HFFc6 (cell line): ENCODE measurements at regions not wholly inside any gene's neighbourhood (a gene's known extent, or its start where the extent isn't known, plus 50 kb on each side); places are given as distances from the start of the nearest gene placed in this dataset.

Experiments
- DNase-seq: peaks from one replicate; pipeline ENCODE4 v3.0.0-alpha.2; 2018
- H3K27ac Mint-ChIP-seq: 2 replicates; pipeline ENCODE4 v1.8.0; 2020; ENCODE audit warnings: mild to moderate bottlenecking, mixed read lengths
- H3K27me3 Mint-ChIP-seq: 2 replicates; pipeline ENCODE4 v1.8.0; 2021; ENCODE audit warnings: mild to moderate bottlenecking, moderate library complexity, mixed read lengths; ENCODE audit not compliant: insufficient read depth
- H3K36me3 Mint-ChIP-seq: 2 replicates; pipeline ENCODE4 v1.8.0; 2021; ENCODE audit warnings: low read depth, mixed read lengths
- H3K4me1 Mint-ChIP-seq: 2 replicates; pipeline ENCODE4 v1.8.0; 2020; ENCODE audit warnings: low read depth, mixed read lengths
- H3K4me3 Mint-ChIP-seq: 2 replicates; pipeline ENCODE4 v1.8.0; 2020; ENCODE audit warnings: mild to moderate bottlenecking, moderate library complexity, mixed read lengths
- H3K9me3 Mint-ChIP-seq: 2 replicates; pipeline ENCODE4 v1.8.0; 2020; ENCODE audit warnings: mild to moderate bottlenecking, mixed read lengths
- TF ChIP-seq, protein P1 (sequence below): fragments of 200-600 bp; sonication (generic); IDR thresholded peaks from 2 replicates; pipeline ENCODE4 v1.5.0; 2021; ENCODE audit warnings: antibody characterized with exemption, mild to moderate bottlenecking

DNA sequence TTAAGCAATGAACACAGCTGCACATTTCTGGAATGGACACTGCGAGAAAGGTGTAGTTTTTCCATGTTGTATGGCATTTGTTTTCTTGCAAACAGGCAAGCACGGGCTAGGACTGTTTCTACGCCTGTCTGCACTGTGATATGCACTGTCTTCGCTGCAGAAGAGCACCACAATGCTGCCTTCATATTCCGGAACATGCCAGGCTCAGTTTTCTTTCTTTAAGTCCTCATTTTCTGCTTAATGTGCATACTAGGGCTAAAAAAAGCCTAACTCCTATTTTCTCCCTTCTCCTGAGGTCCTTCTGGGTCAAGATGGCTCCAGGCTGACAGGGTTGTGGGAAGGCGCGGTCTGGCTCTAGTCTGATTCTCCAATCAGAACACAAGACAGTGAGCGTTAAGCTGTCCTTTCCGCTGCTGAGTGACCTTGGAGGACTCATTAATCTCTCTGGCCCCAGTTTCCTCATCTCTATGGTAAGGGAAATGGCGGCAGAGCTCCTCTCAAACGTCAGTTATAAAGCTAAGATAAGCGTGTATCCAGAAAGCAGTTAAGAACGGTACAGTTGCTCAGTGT, 379.9 kb downstream of the C6orf118 start:
- Mint-ChIP-seq H3K36me3 (no peaks in the 10 kb centered on the region), H3K4me1 (no peaks in the 10 kb centered on the region)
- TF ChIP-seq, protein P1, sequence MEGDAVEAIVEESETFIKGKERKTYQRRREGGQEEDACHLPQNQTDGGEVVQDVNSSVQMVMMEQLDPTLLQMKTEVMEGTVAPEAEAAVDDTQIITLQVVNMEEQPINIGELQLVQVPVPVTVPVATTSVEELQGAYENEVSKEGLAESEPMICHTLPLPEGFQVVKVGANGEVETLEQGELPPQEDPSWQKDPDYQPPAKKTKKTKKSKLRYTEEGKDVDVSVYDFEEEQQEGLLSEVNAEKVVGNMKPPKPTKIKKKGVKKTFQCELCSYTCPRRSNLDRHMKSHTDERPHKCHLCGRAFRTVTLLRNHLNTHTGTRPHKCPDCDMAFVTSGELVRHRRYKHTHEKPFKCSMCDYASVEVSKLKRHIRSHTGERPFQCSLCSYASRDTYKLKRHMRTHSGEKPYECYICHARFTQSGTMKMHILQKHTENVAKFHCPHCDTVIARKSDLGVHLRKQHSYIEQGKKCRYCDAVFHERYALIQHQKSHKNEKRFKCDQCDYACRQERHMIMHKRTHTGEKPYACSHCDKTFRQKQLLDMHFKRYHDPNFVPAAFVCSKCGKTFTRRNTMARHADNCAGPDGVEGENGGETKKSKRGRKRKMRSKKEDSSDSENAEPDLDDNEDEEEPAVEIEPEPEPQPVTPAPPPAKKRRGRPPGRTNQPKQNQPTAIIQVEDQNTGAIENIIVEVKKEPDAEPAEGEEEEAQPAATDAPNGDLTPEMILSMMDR, result no peak

DNA sequence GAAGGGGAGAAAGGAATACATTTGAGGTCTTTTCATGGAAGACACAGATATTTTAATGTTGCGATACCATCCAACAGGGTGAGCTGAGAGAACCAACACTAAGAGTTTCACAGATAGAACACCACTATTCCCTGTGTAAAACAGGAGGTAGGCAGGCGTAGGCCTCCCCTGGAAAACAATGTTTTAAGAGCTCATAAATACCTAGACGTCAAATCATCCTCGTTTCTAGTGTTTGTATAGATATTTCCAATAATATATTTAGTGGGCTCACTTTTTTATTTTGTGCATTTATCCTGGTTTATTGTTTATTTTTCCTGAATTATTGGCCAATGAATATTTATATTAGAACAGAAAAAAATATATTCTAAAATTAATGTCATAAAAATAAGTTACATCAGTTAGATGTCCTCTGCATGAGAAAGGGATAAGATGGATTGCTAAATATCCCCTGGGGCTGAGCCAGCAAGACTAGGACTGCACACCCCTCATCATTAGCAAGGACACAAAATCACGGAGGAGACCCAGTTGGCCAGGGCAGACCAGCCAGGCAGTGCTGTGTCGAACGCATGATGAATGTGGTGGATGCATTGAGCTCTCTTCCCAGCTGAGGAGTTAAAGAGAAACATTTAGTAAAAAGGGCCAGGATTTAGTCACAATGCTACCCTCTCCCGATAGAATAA, 380.5 kb downstream of the C6orf118 start:
- Mint-ChIP-seq H3K4me1 (no peaks in the 10 kb centered on the region), H3K4me3 (no peak overlapping the region), H3K36me3 (no peaks in the 10 kb centered on the region), H3K27me3 (no peaks in the 10 kb centered on the region), H3K27ac (no peak overlapping the region), H3K9me3 (peaks cover 16% of the 10 kb centered on the region)
- TF ChIP-seq, protein P1, result no peak
- DNase-seq, result no peak

More for the DNA sequence above, 379.9 kb downstream of the C6orf118 start:
- no peaks in the 10 kb centered on the region for H3K27me3 Mint-ChIP-seq
- peaks cover 22% of the 10 kb centered on the region for H3K9me3 Mint-ChIP-seq
- no peak overlapping the region for H3K27ac Mint-ChIP-seq
- no peak for DNase-seq
- H3K4me3 Mint-ChIP-seq, result no peak overlapping the region

DNA sequence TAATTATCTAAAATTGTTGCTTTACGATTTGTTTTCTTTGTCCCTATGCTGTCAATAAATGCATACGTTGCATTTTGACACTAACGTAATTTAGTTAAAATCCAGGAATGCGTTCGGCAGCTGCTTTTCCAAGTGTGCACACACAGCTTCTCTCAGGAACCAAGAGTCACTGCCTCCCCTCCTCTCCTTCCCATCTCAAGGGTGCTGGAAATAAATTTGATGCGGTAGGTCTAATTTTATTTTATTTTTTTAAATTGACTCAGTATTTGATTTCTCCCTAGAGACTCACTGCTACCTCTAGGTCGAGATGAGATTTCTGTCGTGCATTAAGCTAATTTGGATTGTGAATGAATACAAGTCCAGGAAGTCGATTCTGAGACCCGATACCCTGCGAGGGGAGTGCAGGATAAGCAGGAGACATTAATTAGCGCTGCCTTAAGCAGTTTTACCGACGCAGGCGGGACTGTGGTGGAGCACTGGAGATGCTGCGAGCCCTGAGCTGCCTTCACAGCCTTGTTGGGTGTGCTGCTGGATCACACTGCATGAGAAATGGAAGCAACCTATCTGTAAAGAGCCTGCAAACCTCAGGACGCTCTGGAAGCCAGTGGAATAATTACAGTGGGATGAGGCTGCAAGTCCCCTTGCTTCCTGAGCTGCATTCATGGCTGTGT, 381.2 kb downstream of the C6orf118 start:
- no peaks in the 10 kb centered on the region for H3K27me3 Mint-ChIP-seq
- no peaks in the 10 kb centered on the region for H3K36me3 Mint-ChIP-seq
- no peak overlapping the region for H3K4me3 Mint-ChIP-seq
- H3K4me1 Mint-ChIP-seq, result no peaks in the 10 kb centered on the region
- H3K27ac Mint-ChIP-seq, result no peak overlapping the region
- H3K9me3 Mint-ChIP-seq, result peaks cover 11% of the 10 kb centered on the region
- DNase-seq, result no peak
- TF ChIP-seq, protein P1, result no peak

DNA sequence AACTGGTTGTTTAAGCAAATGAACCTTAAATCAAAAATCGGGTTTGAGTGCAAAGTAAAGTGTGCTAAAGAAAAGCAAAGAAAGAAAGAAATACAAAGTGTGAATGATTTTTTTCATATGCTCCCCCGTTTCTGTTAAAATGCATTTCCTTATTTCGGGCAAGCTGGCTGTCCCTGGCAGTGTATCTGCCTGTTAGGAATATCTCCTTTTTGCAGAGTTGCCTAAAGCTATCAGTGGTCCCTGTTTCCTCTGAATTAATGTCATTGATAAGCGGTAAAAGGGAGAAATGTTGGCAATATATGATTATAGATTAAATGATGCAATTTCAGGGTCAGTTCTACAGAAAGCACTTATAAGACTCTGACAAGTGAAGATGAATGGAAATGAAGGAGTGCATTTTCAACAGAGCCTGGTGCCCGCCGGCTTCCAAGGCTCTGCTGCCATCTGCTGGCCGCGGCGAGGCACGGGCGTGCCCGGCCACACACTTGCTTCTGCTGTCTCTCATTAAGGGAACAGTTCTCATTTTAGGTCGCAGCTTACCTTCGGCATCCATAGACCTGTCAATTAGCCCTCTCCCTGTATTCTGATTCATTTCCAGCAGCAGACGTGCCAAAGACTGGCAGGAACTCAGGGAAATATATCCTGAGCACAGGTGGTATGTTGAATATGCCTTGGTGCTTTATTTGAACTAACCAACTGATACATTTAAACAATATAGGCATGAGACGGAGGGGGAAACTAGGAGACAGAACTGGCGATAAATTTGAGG, 381.9 kb downstream of the C6orf118 start:
- no peak overlapping the region for H3K27ac Mint-ChIP-seq
- no peak overlapping the region for H3K4me3 Mint-ChIP-seq
- DNase-seq, result peak; percentile 29
- no peaks in the 10 kb centered on the region for H3K36me3 Mint-ChIP-seq
- H3K27me3 Mint-ChIP-seq, result no peaks in the 10 kb centered on the region
- no peaks in the 10 kb centered on the region for H3K4me1 Mint-ChIP-seq
- TF ChIP-seq, protein P1, result peak; percentile 93
- H3K9me3 Mint-ChIP-seq, result peaks cover 7% of the 10 kb centered on the region

DNA sequence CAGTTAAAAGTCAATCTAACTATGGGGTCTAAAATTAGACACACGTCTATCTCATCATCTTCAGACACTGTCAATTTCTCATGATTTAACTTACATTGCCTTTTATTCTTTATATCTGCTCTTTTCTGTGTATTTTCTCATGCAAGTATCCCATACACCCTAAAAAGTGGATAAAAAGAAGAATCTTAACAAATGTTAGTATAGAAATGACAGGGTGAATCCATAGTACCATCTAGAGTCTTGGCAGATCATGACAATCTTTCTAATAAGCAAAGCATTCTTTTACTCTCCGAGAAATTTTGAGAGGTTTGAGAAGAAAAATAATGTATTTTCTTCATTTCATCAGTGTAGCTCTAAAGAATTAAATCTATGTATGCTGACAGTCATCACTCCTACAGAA, 382.7 kb downstream of the C6orf118 start:
- no peak overlapping the region for H3K4me3 Mint-ChIP-seq
- no peak overlapping the region for H3K27ac Mint-ChIP-seq
- TF ChIP-seq, protein P1, result no peak
- H3K4me1 Mint-ChIP-seq, result no peaks in the 10 kb centered on the region
- H3K36me3 Mint-ChIP-seq, result no peaks in the 10 kb centered on the region
- peaks cover 5% of the 10 kb centered on the region; the same call in 1 of the 2 replicates for H3K9me3 Mint-ChIP-seq
- DNase-seq, result no peak
- H3K27me3 Mint-ChIP-seq, result no peaks in the 10 kb centered on the region
